ENCODE measurements at regions not wholly inside any gene's neighbourhood (a gene's known extent, or its start where the extent isn't known, plus 50 kb on each side); places are given as distances from the start of the nearest gene placed in this dataset.
A peak's percentile ranks its signal among the peaks of the same experiment; 100 is the strongest.

- no peak for DNase-seq
Observed at GRCh38 chr22:27684901-27685300, 116.7 kb downstream of the MN1 start.

- no peak for DNase-seq
Observed at GRCh38 chr22:27685515-27685914, 116.0 kb downstream of the MN1 start.

DNA sequence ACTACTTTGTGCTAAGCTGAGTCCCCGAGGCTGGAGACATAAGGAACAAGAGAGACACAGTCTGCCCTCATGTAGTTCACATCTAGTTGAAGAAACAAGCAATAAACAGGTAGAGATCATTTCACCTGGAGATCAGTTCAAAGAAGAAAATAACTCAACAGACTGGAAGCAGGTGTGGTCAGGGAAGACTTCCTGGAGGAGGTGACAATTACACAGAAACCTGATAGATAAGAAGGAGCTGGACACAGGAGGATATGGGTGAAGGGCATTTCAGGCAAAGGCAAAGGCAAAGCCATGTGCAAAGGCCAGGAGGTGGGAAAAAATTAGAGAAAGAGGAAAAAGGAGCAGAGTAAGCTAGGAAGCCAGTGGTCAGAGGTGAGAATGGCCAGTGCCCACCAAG is 115.6 kb downstream of the MN1 start:
- DNase-seq = no peak

- DNase-seq = peak; percentile 17
Observed at GRCh38 chr22:27686534-27686933, 115.0 kb downstream of the MN1 start.

DNA sequence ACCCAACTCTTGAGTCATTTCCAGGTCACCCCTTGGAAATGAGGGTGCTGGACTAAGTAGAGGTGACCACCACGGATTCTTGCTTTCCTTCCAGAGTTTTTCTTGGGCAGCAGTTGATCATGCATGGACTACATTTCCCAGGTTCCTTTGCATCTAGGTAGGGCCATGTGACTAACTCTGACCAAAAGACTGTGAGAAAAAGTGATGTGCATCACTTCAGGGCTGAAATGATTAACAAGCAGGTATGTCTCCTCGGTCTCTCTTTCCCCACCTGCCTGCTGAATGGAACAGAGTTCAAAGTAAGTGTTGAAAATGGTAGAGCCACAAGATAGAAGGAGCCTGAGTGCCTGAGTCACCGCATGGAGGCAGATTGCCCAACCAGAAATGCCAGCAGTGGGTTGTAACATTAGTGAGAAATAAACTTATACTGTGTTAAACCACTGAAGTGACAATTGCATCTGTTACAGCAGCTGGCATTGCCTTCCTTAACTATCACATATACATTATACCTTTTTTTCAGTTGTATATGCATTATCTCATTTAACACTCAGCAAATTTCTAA is 113.5 kb downstream of the MN1 start:
- DNase-seq = no peak

- DNase-seq = no peak
Observed at GRCh38 chr22:27689664-27690063, 111.9 kb downstream of the MN1 start.

DNA sequence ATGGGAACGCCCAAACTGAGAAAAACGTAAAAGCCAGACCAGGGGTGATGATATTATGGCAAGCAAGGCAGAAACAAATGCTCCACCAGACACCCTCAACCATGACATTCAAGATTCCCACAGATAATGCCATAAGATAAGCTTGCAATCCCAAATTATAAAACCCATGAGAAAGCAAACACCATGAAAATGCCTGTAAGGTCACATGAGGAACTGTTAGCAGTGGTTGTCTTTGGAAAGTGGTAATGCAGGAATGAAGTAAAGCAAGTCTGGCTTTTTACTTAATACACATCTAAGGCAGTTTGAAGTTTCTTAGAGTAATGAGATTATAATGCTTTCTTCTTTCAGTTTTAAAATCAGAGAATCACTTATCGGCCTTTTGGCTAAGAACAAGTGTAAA is 111.0 kb downstream of the MN1 start:
- no peak for DNase-seq

DNA sequence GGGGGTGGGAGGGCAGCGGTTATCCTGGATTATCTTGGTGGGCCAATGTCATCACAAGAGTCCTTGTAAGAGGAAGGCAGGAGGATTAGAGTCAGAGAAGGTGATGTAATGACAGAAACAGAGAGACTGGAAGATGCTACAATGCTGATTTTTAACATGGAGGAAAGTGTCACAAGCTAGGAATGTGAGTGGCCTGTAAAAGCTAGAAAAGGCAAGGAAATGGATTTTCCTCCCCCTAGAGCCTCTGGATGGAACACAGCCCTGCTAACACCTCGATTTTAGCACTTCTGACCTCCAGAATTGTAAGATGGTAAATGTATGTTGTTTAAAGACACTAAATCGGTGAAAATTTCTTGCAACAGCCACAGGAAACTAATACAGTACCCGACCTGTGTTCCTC is 109.3 kb downstream of the MN1 start:
- no peak for DNase-seq

- no peak for DNase-seq
Observed at GRCh38 chr22:27695925-27696324, 105.6 kb downstream of the MN1 start.

- no peak for DNase-seq
Observed at GRCh38 chr22:27697888-27698287, 103.7 kb downstream of the MN1 start.
